Peyer's patch (tissue), 4 donors: ENCODE measurements at regions not wholly inside any gene's neighbourhood (a gene's known extent, or its start where the extent isn't known, plus 50 kb on each side); places are given as distances from the start of the nearest gene placed in this dataset.

ENCODE experiments used
- POLR2A ChIP-seq, 2 donors: fragments of 450-650 bp; IDR thresholded peaks; one replicate each; pipeline ENCODE4 v1.5.1; 2017; ENCODE audit warnings: antibody characterized with exemption in 2 of 2, mild to moderate bottlenecking in 2 of 2, moderate library complexity in 2 of 2
- TF ChIP-seq, protein P1 (sequence below), 6 experiments: fragments of 450-650 bp in 4 of 6; fragments of 200-600 bp in 2 of 6; sonication (generic) in 1 of 6; IDR thresholded peaks; one replicate each; pipeline ENCODE4 v1.5.1; 2017 to 2019; ENCODE audit warnings: antibody characterized with exemption in 6 of 6, mild to moderate bottlenecking in 3 of 6, moderate library complexity in 1 of 6

DNA sequence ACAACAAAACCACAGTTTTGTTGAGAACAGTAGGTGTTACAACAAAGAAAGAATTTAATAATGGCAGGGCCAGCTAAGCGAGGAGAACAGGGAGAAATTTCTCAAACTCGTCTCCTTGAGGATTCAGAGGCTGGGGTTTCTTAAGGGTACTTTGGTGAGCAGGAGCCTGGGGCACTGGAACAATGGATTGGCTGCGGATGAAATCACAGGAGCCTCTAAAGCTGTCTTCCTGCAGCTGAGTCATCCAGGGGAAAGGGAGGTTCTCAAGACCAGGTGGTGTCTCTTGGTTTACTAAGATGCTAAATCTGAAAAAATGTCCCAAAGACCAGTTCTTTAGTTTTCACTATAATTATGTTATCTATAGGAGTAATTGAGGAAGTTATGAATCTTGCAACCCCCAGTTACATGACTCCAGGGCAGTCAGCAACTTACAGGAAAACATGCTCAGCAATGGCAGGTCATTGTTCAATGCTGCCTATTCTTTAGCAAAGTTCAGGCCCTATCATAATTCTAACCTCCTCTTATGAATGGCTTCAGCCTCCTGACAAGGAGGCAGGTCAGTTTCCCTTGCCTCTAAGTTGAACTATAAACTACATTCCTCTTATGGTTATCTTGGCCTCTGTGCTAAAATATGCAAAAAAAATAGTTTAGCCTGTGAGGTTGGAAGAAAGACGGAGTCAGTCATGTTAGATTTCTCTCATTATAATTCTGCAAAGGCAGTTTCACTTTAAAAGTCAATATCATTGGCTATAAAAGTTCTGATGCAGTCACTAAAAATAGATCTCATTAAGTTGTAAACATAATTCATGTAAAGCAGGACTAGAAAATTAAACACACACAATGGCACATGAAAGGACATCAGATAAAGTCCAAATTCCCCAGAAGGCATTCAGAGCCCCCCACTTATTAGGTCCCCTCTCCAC, 63.3 kb upstream of the CKS2 start:
- TF ChIP-seq, protein P1, sequence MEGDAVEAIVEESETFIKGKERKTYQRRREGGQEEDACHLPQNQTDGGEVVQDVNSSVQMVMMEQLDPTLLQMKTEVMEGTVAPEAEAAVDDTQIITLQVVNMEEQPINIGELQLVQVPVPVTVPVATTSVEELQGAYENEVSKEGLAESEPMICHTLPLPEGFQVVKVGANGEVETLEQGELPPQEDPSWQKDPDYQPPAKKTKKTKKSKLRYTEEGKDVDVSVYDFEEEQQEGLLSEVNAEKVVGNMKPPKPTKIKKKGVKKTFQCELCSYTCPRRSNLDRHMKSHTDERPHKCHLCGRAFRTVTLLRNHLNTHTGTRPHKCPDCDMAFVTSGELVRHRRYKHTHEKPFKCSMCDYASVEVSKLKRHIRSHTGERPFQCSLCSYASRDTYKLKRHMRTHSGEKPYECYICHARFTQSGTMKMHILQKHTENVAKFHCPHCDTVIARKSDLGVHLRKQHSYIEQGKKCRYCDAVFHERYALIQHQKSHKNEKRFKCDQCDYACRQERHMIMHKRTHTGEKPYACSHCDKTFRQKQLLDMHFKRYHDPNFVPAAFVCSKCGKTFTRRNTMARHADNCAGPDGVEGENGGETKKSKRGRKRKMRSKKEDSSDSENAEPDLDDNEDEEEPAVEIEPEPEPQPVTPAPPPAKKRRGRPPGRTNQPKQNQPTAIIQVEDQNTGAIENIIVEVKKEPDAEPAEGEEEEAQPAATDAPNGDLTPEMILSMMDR (IDR thresholded peaks at IDR 0.05), result no peak
- no peak for TF ChIP-seq POLR2A (IDR thresholded peaks at IDR 0.05)
